HL-60 (cell line): ENCODE measurements at regions not wholly inside any gene's neighbourhood (a gene's known extent, or its start where the extent isn't known, plus 50 kb on each side); places are given as distances from the start of the nearest gene placed in this dataset.

ENCODE experiments used
- POLR2AphosphoS5 ChIP-seq: IDR thresholded peaks from 2 replicates; pipeline ENCODE4 v1.6.1; 2012; ENCODE audit warnings: low read depth
- TF ChIP-seq, protein P1 (sequence below): IDR thresholded peaks from 2 replicates; pipeline ENCODE4 v1.6.1; 2012; ENCODE audit warnings: low read depth; ENCODE audit not compliant: insufficient replicate concordance
- TF ChIP-seq, protein P2 (sequence below): IDR thresholded peaks from one replicate; pipeline ENCODE4 v1.5.1; 2011; ENCODE audit warnings: low read length, control low read depth, inconsistent platforms; ENCODE audit not compliant: insufficient read depth

DNA sequence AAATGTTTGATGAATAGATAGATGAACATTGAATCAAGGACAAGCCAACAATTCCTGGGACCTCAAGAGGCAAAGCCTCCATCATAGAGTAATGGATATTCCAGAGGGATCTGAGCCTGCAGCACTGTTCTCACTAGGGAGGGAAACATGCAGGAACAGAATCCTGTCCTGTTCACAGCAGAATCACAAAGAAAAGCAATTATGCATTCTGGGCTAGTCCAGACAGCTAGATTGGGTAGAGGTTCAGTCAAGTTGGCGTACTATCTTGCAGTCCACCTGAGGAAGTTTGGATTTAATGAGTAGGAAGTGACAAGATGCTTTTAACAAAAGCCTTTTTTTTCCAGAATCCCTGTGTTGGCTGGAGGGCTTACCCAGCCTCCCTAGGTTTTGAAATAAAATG, 314.5 kb upstream of the SEMA6D start:
- TF ChIP-seq POLR2AphosphoS5: no peak
- TF ChIP-seq, protein P1, sequence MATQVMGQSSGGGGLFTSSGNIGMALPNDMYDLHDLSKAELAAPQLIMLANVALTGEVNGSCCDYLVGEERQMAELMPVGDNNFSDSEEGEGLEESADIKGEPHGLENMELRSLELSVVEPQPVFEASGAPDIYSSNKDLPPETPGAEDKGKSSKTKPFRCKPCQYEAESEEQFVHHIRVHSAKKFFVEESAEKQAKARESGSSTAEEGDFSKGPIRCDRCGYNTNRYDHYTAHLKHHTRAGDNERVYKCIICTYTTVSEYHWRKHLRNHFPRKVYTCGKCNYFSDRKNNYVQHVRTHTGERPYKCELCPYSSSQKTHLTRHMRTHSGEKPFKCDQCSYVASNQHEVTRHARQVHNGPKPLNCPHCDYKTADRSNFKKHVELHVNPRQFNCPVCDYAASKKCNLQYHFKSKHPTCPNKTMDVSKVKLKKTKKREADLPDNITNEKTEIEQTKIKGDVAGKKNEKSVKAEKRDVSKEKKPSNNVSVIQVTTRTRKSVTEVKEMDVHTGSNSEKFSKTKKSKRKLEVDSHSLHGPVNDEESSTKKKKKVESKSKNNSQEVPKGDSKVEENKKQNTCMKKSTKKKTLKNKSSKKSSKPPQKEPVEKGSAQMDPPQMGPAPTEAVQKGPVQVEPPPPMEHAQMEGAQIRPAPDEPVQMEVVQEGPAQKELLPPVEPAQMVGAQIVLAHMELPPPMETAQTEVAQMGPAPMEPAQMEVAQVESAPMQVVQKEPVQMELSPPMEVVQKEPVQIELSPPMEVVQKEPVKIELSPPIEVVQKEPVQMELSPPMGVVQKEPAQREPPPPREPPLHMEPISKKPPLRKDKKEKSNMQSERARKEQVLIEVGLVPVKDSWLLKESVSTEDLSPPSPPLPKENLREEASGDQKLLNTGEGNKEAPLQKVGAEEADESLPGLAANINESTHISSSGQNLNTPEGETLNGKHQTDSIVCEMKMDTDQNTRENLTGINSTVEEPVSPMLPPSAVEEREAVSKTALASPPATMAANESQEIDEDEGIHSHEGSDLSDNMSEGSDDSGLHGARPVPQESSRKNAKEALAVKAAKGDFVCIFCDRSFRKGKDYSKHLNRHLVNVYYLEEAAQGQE: no peak
- TF ChIP-seq, protein P2, sequence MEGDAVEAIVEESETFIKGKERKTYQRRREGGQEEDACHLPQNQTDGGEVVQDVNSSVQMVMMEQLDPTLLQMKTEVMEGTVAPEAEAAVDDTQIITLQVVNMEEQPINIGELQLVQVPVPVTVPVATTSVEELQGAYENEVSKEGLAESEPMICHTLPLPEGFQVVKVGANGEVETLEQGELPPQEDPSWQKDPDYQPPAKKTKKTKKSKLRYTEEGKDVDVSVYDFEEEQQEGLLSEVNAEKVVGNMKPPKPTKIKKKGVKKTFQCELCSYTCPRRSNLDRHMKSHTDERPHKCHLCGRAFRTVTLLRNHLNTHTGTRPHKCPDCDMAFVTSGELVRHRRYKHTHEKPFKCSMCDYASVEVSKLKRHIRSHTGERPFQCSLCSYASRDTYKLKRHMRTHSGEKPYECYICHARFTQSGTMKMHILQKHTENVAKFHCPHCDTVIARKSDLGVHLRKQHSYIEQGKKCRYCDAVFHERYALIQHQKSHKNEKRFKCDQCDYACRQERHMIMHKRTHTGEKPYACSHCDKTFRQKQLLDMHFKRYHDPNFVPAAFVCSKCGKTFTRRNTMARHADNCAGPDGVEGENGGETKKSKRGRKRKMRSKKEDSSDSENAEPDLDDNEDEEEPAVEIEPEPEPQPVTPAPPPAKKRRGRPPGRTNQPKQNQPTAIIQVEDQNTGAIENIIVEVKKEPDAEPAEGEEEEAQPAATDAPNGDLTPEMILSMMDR: no peak
